K562 (cell line): ENCODE measurements at regions not wholly inside any gene's neighbourhood (a gene's known extent, or its start where the extent isn't known, plus 50 kb on each side); places are given as distances from the start of the nearest gene placed in this dataset.

Experiments used
- ATAC-seq: fragments of 200-7000 bp; cut with Tn5 transposase; 3 replicates; pipeline ENCODE4 v1.9.1; 2020; ENCODE audit warnings: moderate library complexity
- BruUV-seq: library from RNA; stranded (reverse); fragments of 400-500 nt; replicated peaks from 2 replicates; lab custom pipeline; 2021; lab: Mats Ljungman, UMichigan
- CTCF ChIA-PET: fragments of 300-600 bp; formaldehyde crosslinking; extraction: SDS; loops from one replicate; lab custom pipeline; 2021; ENCODE audit warnings: low intra/inter-chr PET ratio; lab: Yijun Ruan, JAX
- POLR2A ChIA-PET: fragments of 300-600, 350-650 bp; sonication (Branson Sonifier 250); formaldehyde crosslinking; extraction: SDS; loops from one replicate; lab custom pipeline; 2021; ENCODE audit warnings: antibody characterized with exemption, inconsistent platforms; lab: Yijun Ruan, JAX
- DNase-seq, 4 experiments: peaks; one replicate each; pipeline versions ENCODE4 v3.0.0 to v3.0.0-alpha.2; 2011 to 2018; ENCODE audit warnings: low spot score in 3 of 4, mixed read lengths in 3 of 4; ENCODE audit errors: extremely low read depth in 1 of 4
- FAIRE-seq: peaks from 2 replicates; lab custom pipeline; 2011; peaks lifted over from hg19 to GRCh38; lab: Jason Lieb, UNC
- H2AFZ ChIP-seq: 2 replicates; pipeline ENCODE4 v1.6.0; 2011; ENCODE audit warnings: low read depth, low read length, control low read depth, inconsistent platforms
- H3K27ac ChIP-seq: fragments of 200-600 bp; 3 replicates; pipeline ENCODE4 v1.8.0; 2011; ENCODE audit warnings: low read depth, mild to moderate bottlenecking, control low read depth, inconsistent platforms, low read length, moderate library complexity, mixed read lengths; ENCODE audit errors: extremely low read depth
- H3K27me3 ChIP-seq, 2 experiments: fragments of 300-600 bp in 1 of 2; 2 replicates in 1 of 2; 3 replicates in 1 of 2; pipeline versions ENCODE4 v1.6.0 to v1.8.0; 2011; ENCODE audit warnings: inconsistent platforms in 2 of 2, low read length in 2 of 2, mild to moderate bottlenecking in 1 of 2, mixed read lengths in 1 of 2, moderate library complexity in 1 of 2; ENCODE audit not compliant: control insufficient read depth in 2 of 2, insufficient read depth in 2 of 2
- H3K36me3 ChIP-seq: fragments of 300-600 bp; 3 replicates; pipeline ENCODE4 v1.8.0; 2011; ENCODE audit warnings: mild to moderate bottlenecking, low read length, inconsistent platforms; ENCODE audit not compliant: control insufficient read depth, insufficient read depth
- H3K4me1 ChIP-seq, 2 experiments: fragments of 200-600 bp in 1 of 2; replicated peaks in 1 of 2; 2 replicates in 1 of 2; 3 replicates in 1 of 2; pipeline versions ENCODE4 v1.5.1 to v1.8.0; 2011; ENCODE audit warnings: inconsistent platforms in 2 of 2, low read length in 2 of 2, mild to moderate bottlenecking in 1 of 2, mixed read lengths in 1 of 2, moderate library complexity in 1 of 2; ENCODE audit not compliant: control insufficient read depth in 2 of 2, insufficient read depth in 2 of 2
- H3K4me2 ChIP-seq: 2 replicates; pipeline ENCODE4 v1.6.1; 2011; ENCODE audit warnings: low read length, control low read depth, inconsistent platforms, mixed read lengths; ENCODE audit not compliant: insufficient read depth
- H3K4me3 ChIP-seq: fragments of 200-600 bp; sonication (generic), shearing (Covaris generic); 2 replicates; pipeline ENCODE4 v1.5.1; 2016; ENCODE audit warnings: control low read depth, inconsistent platforms
- H3K79me2 ChIP-seq: fragments of 200-600 bp; 3 replicates; pipeline ENCODE4 v1.8.0; 2011; ENCODE audit warnings: low read length, inconsistent platforms; ENCODE audit not compliant: control insufficient read depth, insufficient read depth
- H3K9ac ChIP-seq, 2 experiments: 2 replicates each; pipeline versions ENCODE4 v1.6.0 to v1.6.1; 2011; ENCODE audit warnings: low read depth in 2 of 2, low read length in 2 of 2, control low read depth in 1 of 2, inconsistent platforms in 1 of 2, mild to moderate bottlenecking in 1 of 2, mixed read lengths in 1 of 2; ENCODE audit not compliant: insufficient read depth in 1 of 2
- H3K9me1 ChIP-seq: one replicate; pipeline ENCODE4 v1.6.0; 2011; ENCODE audit warnings: inconsistent platforms, mild to moderate bottlenecking, low read length, moderate library complexity; ENCODE audit not compliant: control insufficient read depth, insufficient read depth
- H3K9me3 ChIP-seq: replicated peaks from 2 replicates; pipeline ENCODE4 v1.5.1; 2011; ENCODE audit warnings: low read depth, low read length, inconsistent platforms; ENCODE audit not compliant: control insufficient read depth, insufficient read depth
- H4K20me1 ChIP-seq: replicated peaks from 2 replicates; pipeline ENCODE4 v1.6.1; 2011; ENCODE audit warnings: low read length, inconsistent platforms, mixed read lengths; ENCODE audit not compliant: control insufficient read depth, insufficient read depth
- CREB3 ChIP-seq: fragments of 450-650 bp; conservative IDR thresholded peaks from 2 replicates; pipeline ENCODE4 v1.6.1; 2016; ENCODE audit warnings: missing genetic modification characterization, low read depth, mild to moderate bottlenecking, missing compliant biosample characterization, moderate library complexity
- ILF3 ChIP-seq: fragments of 450-650 bp; IDR thresholded peaks from 2 replicates; pipeline ENCODE4 v1.6.1; 2018; ENCODE audit warnings: antibody characterized with exemption, mild to moderate bottlenecking, moderate library complexity, borderline replicate concordance
- NFIX ChIP-seq: fragments of 250-450 bp; sonication (Bioruptor Pico); IDR thresholded peaks from 2 replicates; pipeline ENCODE4 v1.4.0; 2020; ENCODE audit warnings: low read depth, mild to moderate bottlenecking, moderate library complexity
- NRF1 ChIP-seq, 2 experiments: fragments of 450-650 bp; IDR thresholded peaks in 1 of 2; conservative IDR thresholded peaks in 1 of 2; 2 replicates each; pipeline ENCODE4 v1.6.1; 2014; ENCODE audit warnings: mild to moderate bottlenecking in 2 of 2
- TEAD4 ChIP-seq, 2 experiments: sonication (generic) in 1 of 2; formaldehyde crosslinking in 1 of 2; IDR thresholded peaks; 2 replicates each; pipeline versions ENCODE4 v1.6.1 to v1.8.0; 2012 to 2022; ENCODE audit warnings: borderline replicate concordance in 1 of 2, inconsistent platforms in 1 of 2, low read length in 1 of 2, mild to moderate bottlenecking in 1 of 2, missing genetic modification reagents in 1 of 2
- TSHZ1 ChIP-seq: fragments of 250-450 bp; sonication (Bioruptor Pico); IDR thresholded peaks from 2 replicates; pipeline ENCODE4 v1.4.0; 2020; ENCODE audit warnings: mild to moderate bottlenecking, moderate library complexity
- ZNF740 ChIP-seq, 3 experiments: fragments of 200-800 bp in 1 of 3; sonication (Bioruptor generic) in 1 of 3; sonication (generic) in 1 of 3; formaldehyde crosslinking in 1 of 3; IDR thresholded peaks; 2 replicates each; pipeline versions ENCODE4 v1.6.1 to v1.8.0; 2016 to 2022; ENCODE audit warnings: mild to moderate bottlenecking in 2 of 3, missing compliant biosample characterization in 2 of 3, missing genetic modification characterization in 2 of 3, missing genetic modification reagents in 1 of 3
- WGBS: fragments of 100-300 bp; shearing (Covaris generic); methylation state at CpG from one replicate; pipeline ENCODE4 v1.1.6; 2016; ENCODE audit warnings: low coverage, mixed read lengths; ENCODE audit not compliant: insufficient coverage; ENCODE audit errors: missing lambda C conversion rate; 5-methylcytosine and 5-hydroxymethylcytosine counted together
- in situ Hi-C: fragments of 300-500 bp; cut with MboI; formaldehyde crosslinking; loops from 4 replicates; pipeline ENCODE4 v1.15.0; 2018; ENCODE audit warnings: inconsistent platforms, mixed read lengths
- intact Hi-C: fragments of 100-400 bp; cut with micrococcal nuclease; formaldehyde crosslinking; loops from 2 replicates; pipeline ENCODE4 v1.14.2; 2022

- Histone ChIP-seq H3K4me3 (no peak overlapping the region), H3K9me3 (no peaks in the 10 kb centered on the region), H3K4me2 (no peak overlapping the region), H3K79me2 (no peaks in the 10 kb centered on the region), H2AFZ (no peak overlapping the region), H3K4me1 (no peaks in the 10 kb centered on the region), H3K27me3 (peaks cover 2 to 26% of the 10 kb centered on the region in 2 experiments; a peak in 2 of 5 replicates), H3K9ac (no peak overlapping the region), H3K9me1 (no peaks in the 10 kb centered on the region), H4K20me1 (no peaks in the 10 kb centered on the region), H3K27ac (no peak overlapping the region), H3K36me3 (no peaks in the 10 kb centered on the region)
- under 1% methylated on average over 23 of the region's 23 CpGs for WGBS
- in situ Hi-C loops = no loop called here
- no peak for DNase-seq
- intact Hi-C loops = no loop called here
- CTCF ChIA-PET = no interaction called here
- ATAC-seq = no peak; the same call in 2 of the 3 replicates
- no TSS peak for BruUV-seq
- no peak for FAIRE-seq
- POLR2A ChIA-PET = interaction anchor here (1.1 kb wide), 1 partner anchor 52 kb away, joined by 3 read pairs; no protein-coding TSS in a partner anchor
- TF ChIP-seq ZNF740 (CRISPR knock-in tag; IDR thresholded peaks at IDR 0.05) (no peak), ZNF740 (tag; IDR thresholded peaks at IDR 0.05) (no peak), NRF1 (conservative IDR thresholded peaks at IDR 0.05 in 1 of 2, IDR thresholded peaks at IDR 0.05 in 1 of 2) (peak in 1 of 2 experiments; percentile 12; a peak in 2 of 4 replicates), ILF3 (no peak), CREB3 (tag) (no peak), TSHZ1 (CRISPR knock-in tag) (no peak), TEAD4 (IDR thresholded peaks at IDR 0.05; ENCODE audit: low read length) (no peak), TEAD4 (CRISPR knock-in tag; IDR thresholded peaks at IDR 0.05; ENCODE audit: borderline replicate concordance) (no peak), NFIX (no peak)
Measured at GRCh38 chr4:8739820-8740665, 131.6 kb downstream of the HMX1 start.
